SK-N-MC (cell line): ENCODE measurements at regions not wholly inside any gene's neighbourhood (a gene's known extent, or its start where the extent isn't known, plus 50 kb on each side); places are given as distances from the start of the nearest gene placed in this dataset.

Experiments used
- EZH2 ChIP-seq: fragments of 200-600 bp; sonication (generic); IDR thresholded peaks from one replicate; pipeline ENCODE4 v1.6.1; 2017; ENCODE audit warnings: antibody characterized with exemption
- FOXP2 ChIP-seq: optimal IDR thresholded peaks from 2 replicates; pipeline ENCODE3; 2011; ENCODE audit warnings: mild to moderate bottlenecking, moderate library complexity; ENCODE audit not compliant: insufficient read depth; ENCODE audit errors: extremely low read length, control extremely low read depth
- POLR2AphosphoS5 ChIP-seq: IDR thresholded peaks from 2 replicates; pipeline ENCODE4 v1.6.1; 2012; ENCODE audit warnings: mild to moderate bottlenecking, low read depth, low read length, borderline replicate concordance

- TF ChIP-seq EZH2 (no peak), POLR2AphosphoS5 (no peak), FOXP2 (no peak)
Observed at GRCh38 chr5:28399211-28399610, 1360.8 kb upstream of the CDH9 start.
